CD14-positive monocyte (primary cell): ENCODE measurements at regions not wholly inside any gene's neighbourhood (a gene's known extent, or its start where the extent isn't known, plus 50 kb on each side); places are given as distances from the start of the nearest gene placed in this dataset.

Experiments used
- DNase-seq, 3 donors: peaks; one replicate each; pipeline ENCODE4 v3.0.0-alpha.2; 2011 to 2022
- H2AFZ ChIP-seq: 2 replicates; pipeline ENCODE4 v1.6.0; 2012; ENCODE audit warnings: mild to moderate bottlenecking, low read depth, low read length, inconsistent platforms; ENCODE audit not compliant: insufficient read depth, poor library complexity, severe bottlenecking
- H3K27ac ChIP-seq, 2 donors: 1 replicate in 1 of 2; 2 replicates in 1 of 2; pipeline ENCODE4 v1.5.1; 2012 to 2013; ENCODE audit warnings: low read length in 2 of 2, control low read depth in 1 of 2, inconsistent platforms in 1 of 2, low read depth in 1 of 2, mild to moderate bottlenecking in 1 of 2
- H3K27me3 ChIP-seq, 2 donors: one replicate each; pipeline versions ENCODE4 v1.6.0 to v1.6.1; 2011 to 2013; ENCODE audit warnings: low read length in 2 of 2; ENCODE audit not compliant: control insufficient read depth in 2 of 2, insufficient read depth in 2 of 2
- H3K36me3 ChIP-seq, 2 donors: replicated peaks in 1 of 2; 1 replicate in 1 of 2; 2 replicates in 1 of 2; pipeline versions ENCODE4 v1.5.1 to v1.6.1; 2012 to 2013; ENCODE audit warnings: low read length in 2 of 2, control low read depth in 1 of 2, inconsistent platforms in 1 of 2, mild to moderate bottlenecking in 1 of 2; ENCODE audit not compliant: insufficient read depth in 2 of 2, control insufficient read depth in 1 of 2
- H3K4me1 ChIP-seq, 2 donors: 1 replicate in 1 of 2; 2 replicates in 1 of 2; pipeline versions ENCODE4 v1.5.1 to v1.6.1; 2012 to 2013; ENCODE audit warnings: low read length in 2 of 2, control low read depth in 1 of 2, inconsistent platforms in 1 of 2, mild to moderate bottlenecking in 1 of 2, moderate library complexity in 1 of 2; ENCODE audit not compliant: insufficient read depth in 2 of 2, control insufficient read depth in 1 of 2
- H3K4me2 ChIP-seq: replicated peaks from 2 replicates; pipeline ENCODE3; 2012; ENCODE audit warnings: low read length, moderate library complexity, mild to moderate bottlenecking; ENCODE audit not compliant: poor library complexity, severe bottlenecking; ENCODE audit errors: extremely low read depth
- H3K4me3 ChIP-seq, 3 experiments: fragments of 200-600 bp in 1 of 3; sonication (generic) in 1 of 3; replicated peaks in 1 of 3; 1 replicate in 2 of 3; 2 replicates in 1 of 3; pipeline ENCODE4 v1.5.1; 2011 to 2013; ENCODE audit warnings: low read length in 3 of 3, mild to moderate bottlenecking in 3 of 3, control low read depth in 2 of 3, low read depth in 2 of 3, inconsistent platforms in 1 of 3, moderate library complexity in 1 of 3
- H3K79me2 ChIP-seq: 2 replicates; pipeline ENCODE4 v1.6.0; 2012; ENCODE audit warnings: mild to moderate bottlenecking, control low read depth, inconsistent platforms, low read length, moderate library complexity; ENCODE audit not compliant: insufficient read depth
- H3K9ac ChIP-seq: 2 replicates; pipeline ENCODE4 v1.6.0; 2017; ENCODE audit warnings: low read length, mild to moderate bottlenecking; ENCODE audit not compliant: insufficient read depth, poor library complexity, severe bottlenecking
- H3K9me3 ChIP-seq, 2 donors: replicated peaks in 1 of 2; 1 replicate in 1 of 2; 2 replicates in 1 of 2; pipeline versions ENCODE4 v1.5.1 to v1.6.1; 2012 to 2013; ENCODE audit warnings: low read length in 2 of 2, control low read depth in 1 of 2; ENCODE audit not compliant: control insufficient read depth in 1 of 2, insufficient read depth in 1 of 2
- H4K20me1 ChIP-seq: 2 replicates; pipeline ENCODE4 v1.6.0; 2012; ENCODE audit warnings: mild to moderate bottlenecking, low read length, control low read depth, moderate library complexity; ENCODE audit not compliant: insufficient read depth
- H3K27ac Mint-ChIP-seq, 7 donors: one replicate each; pipeline ENCODE4 v1.8.0; 2020; ENCODE audit warnings: mild to moderate bottlenecking in 7 of 7, mixed read lengths in 7 of 7, moderate library complexity in 6 of 7, inconsistent platforms in 2 of 7
- H3K27me3 Mint-ChIP-seq, 3 donors: one replicate each; pipeline ENCODE4 v1.8.0; 2021 to 2022; ENCODE audit warnings: low read depth in 3 of 3, mild to moderate bottlenecking in 3 of 3, mixed read lengths in 3 of 3, moderate library complexity in 3 of 3, inconsistent platforms in 1 of 3
- H3K36me3 Mint-ChIP-seq, 2 donors: one replicate each; pipeline ENCODE4 v1.8.0; 2020; ENCODE audit warnings: mixed read lengths in 2 of 2, inconsistent platforms in 1 of 2, mild to moderate bottlenecking in 1 of 2
- H3K4me1 Mint-ChIP-seq: one replicate; pipeline ENCODE4 v1.8.0; 2020; ENCODE audit warnings: mild to moderate bottlenecking, mixed read lengths
- H3K4me3 Mint-ChIP-seq, 2 donors: one replicate each; pipeline ENCODE4 v1.8.0; 2020; ENCODE audit warnings: mild to moderate bottlenecking in 2 of 2, mixed read lengths in 2 of 2, moderate library complexity in 1 of 2
- H3K9me3 Mint-ChIP-seq, 7 donors: one replicate each; pipeline ENCODE4 v1.8.0; 2020 to 2022; ENCODE audit warnings: mixed read lengths in 7 of 7, mild to moderate bottlenecking in 6 of 7, moderate library complexity in 6 of 7, inconsistent platforms in 2 of 7
- WGBS: methylation state at CpG from one replicate; pipeline ENCODE4 v1.1.5; 2013; ENCODE audit warnings: missing lambda C conversion rate; ENCODE audit not compliant: insufficient coverage; 5-methylcytosine and 5-hydroxymethylcytosine counted together
- intact Hi-C, 2 donors: fragments of 100-400 bp; cut with micrococcal nuclease; formaldehyde crosslinking; loops; one replicate each; pipeline versions ENCODE4 v1.15.0 to v1.15.1; 2023
- TF ChIP-seq, protein P1 (sequence below): fragments of 200-600 bp; IDR thresholded peaks from one replicate; pipeline ENCODE4 v1.8.0; 2022; ENCODE audit warnings: antibody characterized with exemption, mild to moderate bottlenecking

DNA sequence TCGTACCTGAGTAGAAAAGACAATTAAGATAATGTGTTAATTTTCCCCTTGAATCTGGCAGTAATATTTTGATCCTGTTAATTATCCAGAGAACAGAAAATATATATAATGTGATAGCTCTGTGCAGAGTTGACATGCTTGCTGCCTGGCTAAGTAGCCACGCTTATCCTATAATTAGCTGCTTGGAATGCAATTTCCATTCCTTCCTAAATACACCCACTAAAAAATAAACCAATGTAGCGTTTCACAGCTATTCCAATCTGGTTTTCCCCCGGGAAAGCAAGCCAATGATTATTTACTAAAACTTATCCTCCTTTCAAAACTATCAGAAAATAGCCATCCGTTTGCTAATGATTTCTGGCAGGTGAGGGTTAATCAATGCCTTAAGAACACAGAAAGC, 134.5 kb upstream of the IRX5 start:
- no peak overlapping the region for H3K4me3 ChIP-seq
- intact Hi-C loops: no loop called here
- H3K4me2 ChIP-seq: no peak overlapping the region
- no peak overlapping the region for H3K27ac ChIP-seq
- no peak overlapping the region for H3K9ac ChIP-seq
- no peaks in the 10 kb centered on the region for H3K79me2 ChIP-seq
- no peaks in the 10 kb centered on the region for H3K36me3 ChIP-seq
- no peaks in the 10 kb centered on the region for H3K4me1 ChIP-seq
- no peaks in the 10 kb centered on the region for H4K20me1 ChIP-seq
- Mint-ChIP-seq H3K36me3 (no peaks in the 10 kb centered on the region), H3K4me1 (no peaks in the 10 kb centered on the region), H3K4me3 (no peak overlapping the region), H3K27ac (no peak overlapping the region), H3K27me3 (peaks cover 0 to 5% (median 5%) of the 10 kb centered on the region in 3 donors), H3K9me3 (peaks cover 0 to 14% (median 3%) of the 10 kb centered on the region in 7 donors)
- no peak overlapping the region for H2AFZ ChIP-seq
- no peaks in the 10 kb centered on the region for H3K9me3 ChIP-seq
- no peak for DNase-seq
- H3K27me3 ChIP-seq: no peaks in the 10 kb centered on the region
- 86% methylated on average over 2 of the region's 5 CpGs for WGBS
- TF ChIP-seq, protein P1, sequence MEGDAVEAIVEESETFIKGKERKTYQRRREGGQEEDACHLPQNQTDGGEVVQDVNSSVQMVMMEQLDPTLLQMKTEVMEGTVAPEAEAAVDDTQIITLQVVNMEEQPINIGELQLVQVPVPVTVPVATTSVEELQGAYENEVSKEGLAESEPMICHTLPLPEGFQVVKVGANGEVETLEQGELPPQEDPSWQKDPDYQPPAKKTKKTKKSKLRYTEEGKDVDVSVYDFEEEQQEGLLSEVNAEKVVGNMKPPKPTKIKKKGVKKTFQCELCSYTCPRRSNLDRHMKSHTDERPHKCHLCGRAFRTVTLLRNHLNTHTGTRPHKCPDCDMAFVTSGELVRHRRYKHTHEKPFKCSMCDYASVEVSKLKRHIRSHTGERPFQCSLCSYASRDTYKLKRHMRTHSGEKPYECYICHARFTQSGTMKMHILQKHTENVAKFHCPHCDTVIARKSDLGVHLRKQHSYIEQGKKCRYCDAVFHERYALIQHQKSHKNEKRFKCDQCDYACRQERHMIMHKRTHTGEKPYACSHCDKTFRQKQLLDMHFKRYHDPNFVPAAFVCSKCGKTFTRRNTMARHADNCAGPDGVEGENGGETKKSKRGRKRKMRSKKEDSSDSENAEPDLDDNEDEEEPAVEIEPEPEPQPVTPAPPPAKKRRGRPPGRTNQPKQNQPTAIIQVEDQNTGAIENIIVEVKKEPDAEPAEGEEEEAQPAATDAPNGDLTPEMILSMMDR: no peak

DNA sequence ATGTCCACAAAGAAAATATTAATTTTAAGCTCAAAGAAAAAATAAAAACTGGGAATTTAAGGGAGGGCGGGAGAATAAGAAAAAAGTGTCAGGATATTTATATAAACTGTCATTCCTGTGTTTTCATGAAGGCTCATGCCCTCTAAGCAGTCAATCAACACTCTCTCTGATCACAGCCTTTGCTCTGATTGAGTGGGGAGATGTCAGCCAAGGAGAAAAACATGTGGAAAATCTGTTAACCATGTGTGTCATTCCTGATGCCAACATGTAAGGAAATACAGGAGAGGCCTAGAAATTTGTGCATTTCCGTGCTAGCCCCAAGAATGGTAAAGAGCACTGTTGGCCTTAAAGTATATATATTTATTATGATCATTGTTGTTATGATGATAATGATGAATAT, 137.9 kb upstream of the IRX5 start:
- no CpG with 5 or more reads among the region's 2 CpGs for WGBS
- Histone ChIP-seq H3K27me3 (no peaks in the 10 kb centered on the region), H3K9ac (no peak overlapping the region), H2AFZ (no peak overlapping the region), H3K4me2 (no peak overlapping the region), H3K79me2 (no peaks in the 10 kb centered on the region), H3K36me3 (no peaks in the 10 kb centered on the region), H3K4me3 (no peak overlapping the region), H3K4me1 (no peaks in the 10 kb centered on the region), H4K20me1 (no peaks in the 10 kb centered on the region), H3K27ac (no peak overlapping the region), H3K9me3 (no peaks in the 10 kb centered on the region)
- intact Hi-C loops: no loop called here
- no peak for DNase-seq
- TF ChIP-seq, protein P1: no peak
- no peak overlapping the region for H3K27ac Mint-ChIP-seq
- peaks cover 0 to 14% (median 2%) of the 10 kb centered on the region in 7 donors for H3K9me3 Mint-ChIP-seq
- no peak overlapping the region for H3K4me3 Mint-ChIP-seq
- H3K27me3 Mint-ChIP-seq: peaks cover 0 to 5% (median 4%) of the 10 kb centered on the region in 3 donors
- H3K36me3 Mint-ChIP-seq: no peaks in the 10 kb centered on the region
- no peaks in the 10 kb centered on the region for H3K4me1 Mint-ChIP-seq
